H1 (cell line): ENCODE measurements at regions not wholly inside any gene's neighbourhood (a gene's known extent, or its start where the extent isn't known, plus 50 kb on each side); places are given as distances from the start of the nearest gene placed in this dataset.

ENCODE experiments used
- CTCF ChIA-PET: fragments of 300-600 bp; sonication (Branson Sonifier 250); formaldehyde crosslinking; loops from one replicate; lab custom pipeline; 2021; ENCODE audit not compliant: partially characterized antibody; lab: Charles Lee
- POLR2A ChIA-PET: fragments of 300-600 bp; sonication (Branson Sonifier 250); formaldehyde crosslinking; loops from one replicate; lab custom pipeline; 2021; ENCODE audit warnings: inconsistent platforms; ENCODE audit not compliant: partially characterized antibody; lab: Charles Lee
- DNase-seq, 2 experiments: peaks; one replicate each; pipeline versions ENCODE4 v3.0.0 to v3.0.0-alpha.2; 2010 to 2022; ENCODE audit warnings: low spot score in 2 of 2, low read depth in 1 of 2, mixed read lengths in 1 of 2
- FAIRE-seq: peaks from 2 replicates; lab custom pipeline; 2011; peaks lifted over from hg19 to GRCh38; lab: Jason Lieb, UNC
- H2AFZ ChIP-seq: 2 replicates; pipeline ENCODE4 v1.8.1; 2012; ENCODE audit warnings: low read length, inconsistent platforms
- H2AK5ac ChIP-seq: 2 replicates; pipeline ENCODE4 v1.6.1; 2013; ENCODE audit warnings: low read depth, low read length
- H2BK120ac ChIP-seq: replicated peaks from 2 replicates; pipeline ENCODE3; 2013; ENCODE audit warnings: low read depth, low read length, inconsistent platforms
- H2BK12ac ChIP-seq: 2 replicates; pipeline ENCODE4 v1.6.1; 2013; ENCODE audit warnings: low read depth, low read length
- H2BK15ac ChIP-seq: 2 replicates; pipeline ENCODE4 v1.6.1; 2013; ENCODE audit warnings: low read length
- H2BK20ac ChIP-seq: 2 replicates; pipeline ENCODE4 v1.6.1; 2013; ENCODE audit warnings: low read length
- H2BK5ac ChIP-seq: 2 replicates; pipeline ENCODE4 v1.6.1; 2013; ENCODE audit warnings: low read depth, low read length
- H3K14ac ChIP-seq: 2 replicates; pipeline ENCODE4 v1.6.1; 2013; ENCODE audit warnings: inconsistent platforms; ENCODE audit not compliant: insufficient read length
- H3K18ac ChIP-seq: 2 replicates; pipeline ENCODE4 v1.6.1; 2013; ENCODE audit warnings: low read length; ENCODE audit errors: extremely low read depth
- H3K23ac ChIP-seq: 2 replicates; pipeline ENCODE4 v1.6.1; 2013; ENCODE audit warnings: inconsistent platforms; ENCODE audit not compliant: insufficient read length
- H3K23me2 ChIP-seq: 2 replicates; pipeline ENCODE4 v1.6.1; 2013; ENCODE audit warnings: low read depth, low read length
- H3K27ac ChIP-seq: 2 replicates; pipeline ENCODE4 v1.6.1; 2011; ENCODE audit warnings: low read depth, low read length, inconsistent platforms
- H3K27me3 ChIP-seq, 4 experiments: replicated peaks in 1 of 4; 1 replicate in 1 of 4; 2 replicates in 3 of 4; pipeline versions ENCODE4 v1.6.1 to v1.8.1; 2011 to 2013; ENCODE audit warnings: low read length in 3 of 4, mild to moderate bottlenecking in 3 of 4, inconsistent platforms in 2 of 4, mixed read lengths in 2 of 4, moderate library complexity in 1 of 4; ENCODE audit not compliant: control insufficient read depth in 3 of 4, insufficient read depth in 3 of 4; ENCODE audit errors: extremely low read depth in 1 of 4
- H3K36me3 ChIP-seq, 4 experiments: 2 replicates each; pipeline versions ENCODE4 v1.6.1 to v1.8.1; 2011 to 2013; ENCODE audit warnings: mild to moderate bottlenecking in 4 of 4, low read length in 3 of 4, moderate library complexity in 2 of 4, control low read depth in 1 of 4, inconsistent platforms in 1 of 4; ENCODE audit not compliant: insufficient read depth in 4 of 4, control insufficient read depth in 2 of 4
- H3K4ac ChIP-seq: replicated peaks from 2 replicates; pipeline ENCODE3; 2013; ENCODE audit warnings: low read length, low read depth, mixed read lengths, inconsistent platforms; ENCODE audit not compliant: insufficient read length
- H3K4me1 ChIP-seq, 4 experiments: replicated peaks in 1 of 4; 1 replicate in 1 of 4; 2 replicates in 3 of 4; pipeline versions ENCODE4 v1.6.1 to v1.8.1; 2011 to 2013; ENCODE audit warnings: low read length in 3 of 4, inconsistent platforms in 2 of 4, mixed read lengths in 1 of 4; ENCODE audit not compliant: insufficient read depth in 4 of 4, control insufficient read depth in 3 of 4
- H3K4me2 ChIP-seq, 2 experiments: 2 replicates each; pipeline versions ENCODE4 v1.6.1 to v1.8.1; 2011 to 2013; ENCODE audit warnings: low read depth in 2 of 2, low read length in 2 of 2, control low read depth in 1 of 2, inconsistent platforms in 1 of 2, mild to moderate bottlenecking in 1 of 2; ENCODE audit not compliant: insufficient read depth in 1 of 2
- H3K4me3 ChIP-seq, 4 experiments: fragments of 200-600, 300-600 bp in 1 of 4; sonication (generic), shearing (Covaris generic), sonication (Bioruptor Twin) in 1 of 4; 2 replicates each; pipeline versions ENCODE4 v1.5.1 to v1.8.1; 2011 to 2016; ENCODE audit warnings: low read length in 4 of 4, low read depth in 3 of 4, control low read depth in 2 of 4, inconsistent platforms in 2 of 4, mild to moderate bottlenecking in 2 of 4, mixed read lengths in 1 of 4, moderate library complexity in 1 of 4; ENCODE audit not compliant: insufficient read depth in 2 of 4; ENCODE audit errors: extremely low read depth in 1 of 4
- H3K56ac ChIP-seq: replicated peaks from 2 replicates; pipeline ENCODE3; 2013; ENCODE audit warnings: low read depth, mild to moderate bottlenecking, mixed read lengths, low read length, inconsistent platforms; ENCODE audit not compliant: insufficient read length
- H3K79me1 ChIP-seq: 2 replicates; pipeline ENCODE4 v1.6.1; 2013; ENCODE audit warnings: low read depth, low read length, control low read depth
- H3K79me2 ChIP-seq, 2 experiments: 2 replicates each; pipeline versions ENCODE4 v1.6.1 to v1.8.1; 2012 to 2013; ENCODE audit warnings: low read length in 2 of 2, mild to moderate bottlenecking in 2 of 2, inconsistent platforms in 1 of 2; ENCODE audit not compliant: insufficient read depth in 2 of 2, control insufficient read depth in 1 of 2
- H3K9ac ChIP-seq, 4 experiments: replicated peaks in 1 of 4; 1 replicate in 1 of 4; 2 replicates in 3 of 4; pipeline versions ENCODE4 v1.6.1 to v1.8.1; 2011 to 2013; ENCODE audit warnings: low read depth in 3 of 4, low read length in 3 of 4, control low read depth in 2 of 4, mild to moderate bottlenecking in 2 of 4, moderate library complexity in 2 of 4, inconsistent platforms in 1 of 4; ENCODE audit errors: extremely low read depth in 1 of 4
- H3K9me3 ChIP-seq, 2 experiments: 2 replicates each; pipeline versions ENCODE4 v1.6.1 to v1.8.1; 2012 to 2013; ENCODE audit warnings: mild to moderate bottlenecking in 2 of 2, moderate library complexity in 2 of 2, control low read depth in 1 of 2, inconsistent platforms in 1 of 2, low read depth in 1 of 2, low read length in 1 of 2, mixed read lengths in 1 of 2; ENCODE audit not compliant: insufficient read depth in 2 of 2
- H4K20me1 ChIP-seq, 2 experiments: replicated peaks in 1 of 2; 2 replicates each; pipeline versions ENCODE3 to v1.8.1; 2011 to 2013; ENCODE audit warnings: inconsistent platforms in 2 of 2, low read length in 2 of 2, mild to moderate bottlenecking in 1 of 2; ENCODE audit not compliant: insufficient read depth in 2 of 2, control insufficient read depth in 1 of 2
- H4K5ac ChIP-seq: 2 replicates; pipeline ENCODE4 v1.6.1; 2013; ENCODE audit warnings: low read length, low read depth, mixed read lengths, inconsistent platforms; ENCODE audit not compliant: insufficient read length
- H4K8ac ChIP-seq: 2 replicates; pipeline ENCODE4 v1.8.0; 2013; ENCODE audit warnings: mild to moderate bottlenecking, moderate library complexity, low read length, inconsistent platforms; ENCODE audit not compliant: insufficient read depth; ENCODE audit errors: extremely low read depth
- H4K91ac ChIP-seq: replicated peaks from 2 replicates; pipeline ENCODE3; 2013; ENCODE audit warnings: low read length, mixed read lengths, inconsistent platforms; ENCODE audit not compliant: insufficient read length
- CBX8 ChIP-seq: fragments of 300-800, 300-1000 bp; sonication (generic); IDR thresholded peaks from 2 replicates; pipeline ENCODE4 v1.7.1; 2016; ENCODE audit warnings: low read depth, low read length, borderline replicate concordance
- EZH2 ChIP-seq: fragments of 200-600 bp; sonication (generic); IDR thresholded peaks from 2 replicates; pipeline ENCODE4 v1.7.1; 2012; ENCODE audit warnings: low read depth, mild to moderate bottlenecking, moderate library complexity, low read length, inconsistent platforms; ENCODE audit not compliant: severe bottlenecking
- GABPA ChIP-seq: IDR thresholded peaks from 2 replicates; pipeline ENCODE4 v1.6.1; 2011; ENCODE audit warnings: mild to moderate bottlenecking, low read length, moderate library complexity, borderline replicate concordance; ENCODE audit not compliant: insufficient read depth
- JUND ChIP-seq: IDR thresholded peaks from 2 replicates; pipeline ENCODE4 v1.6.1; 2011; ENCODE audit warnings: mild to moderate bottlenecking, improper control_type of control experiment, low read length
- KDM4A ChIP-seq: IDR thresholded peaks from one replicate; pipeline ENCODE4 v1.7.1; 2012; ENCODE audit warnings: low read depth, mild to moderate bottlenecking, moderate library complexity, low read length, inconsistent platforms; ENCODE audit not compliant: severe bottlenecking
- MAFK ChIP-seq: IDR thresholded peaks from 2 replicates; pipeline ENCODE4 v1.6.1; 2012; ENCODE audit warnings: low read depth, mild to moderate bottlenecking, improper control_type of control experiment, low read length
- NRF1 ChIP-seq: IDR thresholded peaks from 2 replicates; pipeline ENCODE4 v1.6.1; 2011; ENCODE audit warnings: mild to moderate bottlenecking, low read depth, low read length, improper control_type of control experiment
- POU5F1 ChIP-seq: IDR thresholded peaks from 2 replicates; pipeline ENCODE4 v1.6.1; 2011; ENCODE audit warnings: low read depth, mild to moderate bottlenecking, low read length, moderate library complexity
- RAD21 ChIP-seq, 2 experiments: IDR thresholded peaks in 1 of 2; conservative IDR thresholded peaks in 1 of 2; 2 replicates each; pipeline ENCODE4 v1.6.1; 2011; ENCODE audit warnings: low read depth in 2 of 2, low read length in 2 of 2, improper control_type of control experiment in 1 of 2, inconsistent platforms in 1 of 2, mild to moderate bottlenecking in 1 of 2, moderate library complexity in 1 of 2
- RBBP5 ChIP-seq: IDR thresholded peaks from 2 replicates; pipeline ENCODE4 v1.7.1; 2012; ENCODE audit warnings: low read depth, mild to moderate bottlenecking, inconsistent platforms, low read length, moderate library complexity, borderline replicate concordance
- RNF2 ChIP-seq: fragments of 200-900, 300-1000 bp; sonication (generic); IDR thresholded peaks from 2 replicates; pipeline ENCODE4 v1.7.1; 2016; ENCODE audit warnings: borderline replicate concordance, low read depth, mild to moderate bottlenecking, antibody characterized with exemption, low read length; ENCODE audit not compliant: poor library complexity, severe bottlenecking; ENCODE audit errors: missing control alignments
- SIN3A ChIP-seq, 2 experiments: IDR thresholded peaks in 1 of 2; conservative IDR thresholded peaks in 1 of 2; 2 replicates each; pipeline ENCODE4 v1.6.1; 2011 to 2012; ENCODE audit warnings: low read length in 2 of 2, improper control_type of control experiment in 1 of 2, low read depth in 1 of 2, mild to moderate bottlenecking in 1 of 2
- WGBS, 2 experiments: shearing (Covaris generic) in 1 of 2; methylation state at CpG; one replicate each; pipeline versions ENCODE4 v1.1.6 to v1.1.7; 2013 to 2015; ENCODE audit warnings: low lambda C conversion rate in 2 of 2, mixed read lengths in 2 of 2, inconsistent platforms in 1 of 2, low coverage in 1 of 2, missing lambda C conversion rate in 1 of 2; ENCODE audit not compliant: insufficient replicate concordance in 2 of 2, insufficient coverage in 1 of 2, insufficient read length in 1 of 2; ENCODE audit errors: extremely low coverage in 1 of 2, missing lambda C conversion rate in 1 of 2; 5-methylcytosine and 5-hydroxymethylcytosine counted together
- TF ChIP-seq, protein P1 (sequence below): IDR thresholded peaks from 2 replicates; pipeline ENCODE4 v1.6.1; 2011; ENCODE audit warnings: low read depth, mild to moderate bottlenecking, low read length; ENCODE audit not compliant: insufficient read depth

DNA sequence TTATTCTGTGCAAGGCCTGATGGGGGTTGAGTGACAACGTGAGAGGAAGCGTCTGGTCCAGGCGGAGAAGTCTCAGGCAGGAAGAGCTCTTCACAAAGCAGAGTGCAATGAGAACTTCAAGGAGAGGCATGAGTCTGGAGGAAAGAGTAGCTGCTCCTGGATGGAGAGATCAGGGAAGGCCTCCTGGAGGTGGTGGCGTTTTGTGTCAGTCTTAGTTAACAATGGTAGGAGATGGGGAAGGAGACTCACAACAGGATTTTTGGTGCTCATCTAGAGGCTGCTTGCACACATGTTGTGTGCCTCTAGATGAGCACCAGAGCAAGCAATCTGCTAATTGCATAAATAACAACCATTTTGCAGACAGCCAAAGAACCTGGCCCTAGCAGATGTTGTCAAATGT, 442.8 kb upstream of the PODXL start:
- H2BK20ac ChIP-seq: no peak overlapping the region
- no peak overlapping the region for H4K8ac ChIP-seq
- no peak overlapping the region for H2AFZ ChIP-seq
- FAIRE-seq (no peak), DNase-seq (no peak)
- H4K20me1 ChIP-seq: no peaks in the 10 kb centered on the region
- no peak overlapping the region for H3K56ac ChIP-seq
- H3K27ac ChIP-seq: no peak overlapping the region
- POLR2A ChIA-PET: no interaction called here
- WGBS, 2 experiments: 91% methylated on average over 4 of the region's 4 CpGs; no CpG with 5 or more reads in 1 of the 2 experiments
- no peak overlapping the region for H2BK15ac ChIP-seq
- H3K4me1 ChIP-seq: no peaks in the 10 kb centered on the region
- no peak overlapping the region for H3K23ac ChIP-seq
- H3K14ac ChIP-seq: no peak overlapping the region
- H2AK5ac ChIP-seq: no peak overlapping the region
- no peaks in the 10 kb centered on the region for H3K9me3 ChIP-seq
- H3K23me2 ChIP-seq: no peaks in the 10 kb centered on the region; the same call in 1 of the 2 replicates
- no peak overlapping the region for H3K4me3 ChIP-seq
- H2BK120ac ChIP-seq: no peak overlapping the region
- no peak overlapping the region for H4K5ac ChIP-seq
- no peak overlapping the region for H4K91ac ChIP-seq
- no peak overlapping the region for H2BK12ac ChIP-seq
- H3K79me1 ChIP-seq: no peaks in the 10 kb centered on the region
- H2BK5ac ChIP-seq: no peak overlapping the region
- H3K9ac ChIP-seq: no peak overlapping the region
- no peaks in the 10 kb centered on the region for H3K79me2 ChIP-seq
- no peak overlapping the region for H3K4ac ChIP-seq
- no peak overlapping the region for H3K18ac ChIP-seq
- H3K4me2 ChIP-seq: no peak overlapping the region
- H3K36me3 ChIP-seq: no peaks in the 10 kb centered on the region
- no peaks in the 10 kb centered on the region for H3K27me3 ChIP-seq
- CTCF ChIA-PET: interaction anchor here (1.6 kb wide), 1 partner anchor 141 kb away, joined by 4 read pairs; no protein-coding TSS in a partner anchor
- TF ChIP-seq GABPA (no peak), RNF2 (no peak), NRF1 (no peak), RAD21 (IDR thresholded peaks at IDR 0.05 in 1 of 2, conservative IDR thresholded peaks at IDR 0.05 in 1 of 2; ENCODE audit: low read depth in 2 of 2, low read length in 2 of 2) (no peak), RBBP5 (no peak), MAFK (no peak), POU5F1 (no peak), EZH2 (no peak), KDM4A (no peak), JUND (no peak), SIN3A (conservative IDR thresholded peaks at IDR 0.05 in 1 of 2, IDR thresholded peaks at IDR 0.05 in 1 of 2; ENCODE audit: low read depth in 1 of 2, low read length in 2 of 2) (no peak), CBX8 (no peak)
- TF ChIP-seq, protein P1, sequence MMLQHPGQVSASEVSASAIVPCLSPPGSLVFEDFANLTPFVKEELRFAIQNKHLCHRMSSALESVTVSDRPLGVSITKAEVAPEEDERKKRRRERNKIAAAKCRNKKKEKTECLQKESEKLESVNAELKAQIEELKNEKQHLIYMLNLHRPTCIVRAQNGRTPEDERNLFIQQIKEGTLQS: no peak
